B cell (primary cell): ENCODE measurements at regions not wholly inside any gene's neighbourhood (a gene's known extent, or its start where the extent isn't known, plus 50 kb on each side); places are given as distances from the start of the nearest gene placed in this dataset.

Experiments
- EZH2 ChIP-seq: IDR thresholded peaks from 2 replicates; pipeline ENCODE4 v1.6.1; 2012; ENCODE audit warnings: borderline replicate concordance, low read depth, mild to moderate bottlenecking, moderate library complexity, low read length; ENCODE audit not compliant: insufficient read depth, poor library complexity, severe bottlenecking
- TF ChIP-seq, protein P1 (sequence below): fragments of 200-600 bp; IDR thresholded peaks from one replicate; pipeline ENCODE4 v1.8.0; 2022; ENCODE audit warnings: antibody characterized with exemption, mild to moderate bottlenecking

DNA sequence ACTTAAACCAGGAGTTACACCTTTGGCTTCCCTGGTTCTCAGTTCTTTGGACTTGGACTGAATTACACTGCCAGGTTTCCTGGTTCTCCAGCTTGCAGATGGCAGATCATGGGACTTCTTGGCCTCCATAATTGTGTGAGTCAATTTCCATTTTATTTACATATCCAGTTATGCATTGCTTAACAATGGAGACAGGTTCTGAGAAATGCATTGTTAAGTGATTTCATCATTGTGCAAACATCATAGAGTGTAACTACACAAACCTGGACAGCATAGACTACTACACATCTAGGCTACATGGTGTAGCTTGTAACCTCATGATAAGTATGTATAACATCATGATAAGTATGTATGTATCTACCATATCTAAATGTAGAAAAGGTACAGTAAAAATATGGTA, 276.1 kb upstream of the BTG1 start:
- TF ChIP-seq EZH2: no peak
- TF ChIP-seq, protein P1, sequence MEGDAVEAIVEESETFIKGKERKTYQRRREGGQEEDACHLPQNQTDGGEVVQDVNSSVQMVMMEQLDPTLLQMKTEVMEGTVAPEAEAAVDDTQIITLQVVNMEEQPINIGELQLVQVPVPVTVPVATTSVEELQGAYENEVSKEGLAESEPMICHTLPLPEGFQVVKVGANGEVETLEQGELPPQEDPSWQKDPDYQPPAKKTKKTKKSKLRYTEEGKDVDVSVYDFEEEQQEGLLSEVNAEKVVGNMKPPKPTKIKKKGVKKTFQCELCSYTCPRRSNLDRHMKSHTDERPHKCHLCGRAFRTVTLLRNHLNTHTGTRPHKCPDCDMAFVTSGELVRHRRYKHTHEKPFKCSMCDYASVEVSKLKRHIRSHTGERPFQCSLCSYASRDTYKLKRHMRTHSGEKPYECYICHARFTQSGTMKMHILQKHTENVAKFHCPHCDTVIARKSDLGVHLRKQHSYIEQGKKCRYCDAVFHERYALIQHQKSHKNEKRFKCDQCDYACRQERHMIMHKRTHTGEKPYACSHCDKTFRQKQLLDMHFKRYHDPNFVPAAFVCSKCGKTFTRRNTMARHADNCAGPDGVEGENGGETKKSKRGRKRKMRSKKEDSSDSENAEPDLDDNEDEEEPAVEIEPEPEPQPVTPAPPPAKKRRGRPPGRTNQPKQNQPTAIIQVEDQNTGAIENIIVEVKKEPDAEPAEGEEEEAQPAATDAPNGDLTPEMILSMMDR: no peak
